ENCODE measurements at regions not wholly inside any gene's neighbourhood (a gene's known extent, or its start where the extent isn't known, plus 50 kb on each side); places are given as distances from the start of the nearest gene placed in this dataset.

GRCh38 chr5:77569409-77569808 is 69.1 kb downstream of the OTP start:
- no peak for DNase-seq (ENCODE audit: low spot score)

- DNase-seq (ENCODE audit: low spot score) = no peak
Observed at GRCh38 chr5:77568555-77568954, 70.0 kb downstream of the OTP start.

GRCh38 chr5:77568082-77568481 is 70.4 kb downstream of the OTP start:
- no peak for DNase-seq (ENCODE audit: low spot score)

DNA sequence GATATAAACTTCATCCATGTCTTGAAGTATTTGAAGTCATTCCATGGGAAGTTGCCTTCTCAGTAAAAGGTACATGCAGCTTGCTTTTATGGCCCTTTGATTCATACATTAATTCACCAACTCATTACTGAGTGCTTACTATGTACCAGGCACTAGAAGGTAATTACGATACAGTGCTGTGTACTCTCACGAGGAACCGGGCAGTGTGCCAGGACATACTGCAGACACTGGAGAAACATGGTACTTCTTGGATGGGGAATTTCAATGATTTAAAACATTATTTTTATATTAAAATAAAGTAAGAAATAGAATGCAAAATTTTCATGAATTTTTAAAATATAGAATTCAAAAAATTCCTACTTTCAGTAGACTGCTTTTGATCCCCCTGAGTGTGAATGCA is 71.4 kb upstream of the WDR41 start:
- no peak for DNase-seq (ENCODE audit: low spot score)

DNA sequence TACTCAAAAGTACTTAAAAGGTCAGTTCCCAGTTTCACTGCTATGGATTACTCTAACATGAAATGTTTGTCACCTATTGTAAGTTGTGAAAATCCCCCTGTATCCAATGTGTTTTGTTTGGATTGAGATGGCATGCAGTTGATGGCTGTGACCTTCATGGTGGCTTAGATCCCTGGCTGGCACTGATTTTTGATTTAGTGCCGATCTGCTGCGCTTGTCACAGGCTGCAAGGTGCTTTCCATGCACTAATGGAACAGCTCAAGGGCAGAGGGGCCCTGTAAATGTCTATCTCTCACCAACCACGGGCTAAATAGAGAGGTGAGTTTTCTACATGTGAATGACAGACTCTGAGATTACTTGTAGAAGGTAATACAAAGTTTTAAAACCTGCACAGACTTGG is 69.8 kb upstream of the WDR41 start:
- DNase-seq (ENCODE audit: low spot score) = no peak

DNA sequence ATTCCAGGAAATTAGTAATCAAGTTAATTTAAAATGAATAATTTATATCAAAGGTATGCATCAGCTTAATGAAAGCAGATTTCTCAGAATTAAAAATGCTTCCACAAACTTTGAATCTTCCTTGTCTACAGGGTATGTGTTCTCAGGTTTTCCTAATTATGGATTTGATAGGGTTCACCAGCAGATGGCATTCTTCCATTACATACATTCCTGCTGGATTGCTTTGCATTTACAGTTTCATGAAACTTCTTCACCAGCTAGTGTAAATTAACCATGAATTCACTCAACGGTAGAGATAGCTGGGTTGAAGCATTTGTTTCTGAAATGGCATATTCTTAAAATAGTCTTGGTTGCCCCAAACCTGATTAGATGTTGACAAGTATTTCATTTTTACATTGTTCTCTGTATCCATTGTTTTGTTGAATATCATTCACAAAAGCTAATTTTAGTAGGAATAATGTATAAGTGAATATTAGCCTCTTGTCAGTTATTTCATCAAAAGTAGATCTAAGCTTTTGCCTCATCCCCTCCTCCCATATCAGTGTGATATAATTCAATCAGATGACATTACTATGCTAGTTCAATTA is 68.7 kb upstream of the WDR41 start:
- DNase-seq (ENCODE audit: low spot score) = peak; percentile 2

DNA sequence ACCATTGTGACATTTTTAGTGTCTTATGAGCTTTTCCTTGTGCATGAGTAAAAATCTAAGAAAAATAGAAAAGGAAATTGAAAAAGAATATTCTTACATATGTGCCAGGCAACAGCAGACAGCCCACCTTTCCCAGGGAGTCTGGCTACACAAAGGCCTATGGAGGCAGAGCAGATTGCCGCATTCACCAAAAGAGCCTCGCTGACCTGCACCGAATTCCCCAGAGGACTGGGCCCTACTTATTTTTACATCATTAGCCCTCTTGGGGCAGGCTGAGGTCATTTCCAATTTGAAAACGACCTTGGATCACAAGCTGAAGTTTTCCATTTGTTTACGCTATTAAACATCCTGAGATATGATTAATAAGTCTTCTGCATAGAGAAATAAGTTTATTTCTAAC is 66.2 kb upstream of the WDR41 start:
- DNase-seq (ENCODE audit: low spot score) = no peak

GRCh38 chr5:77550406-77550805 is 58.3 kb upstream of the WDR41 start:
- DNase-seq (ENCODE audit: low spot score) = no peak

- DNase-seq (ENCODE audit: low spot score) = no peak
Observed at GRCh38 chr5:77545285-77545684, 53.2 kb upstream of the WDR41 start.
